Neuronal stem cell (in vitro differentiated cells): ENCODE measurements at regions not wholly inside any gene's neighbourhood (a gene's known extent, or its start where the extent isn't known, plus 50 kb on each side); places are given as distances from the start of the nearest gene placed in this dataset.
"Not testable (repeated sequence)": the region's sequence is repeated elsewhere in the genome, so short reads cannot be mapped to it uniquely, and the experiment has no call there.

ENCODE experiments used
- DNase-seq: peaks from one replicate; pipeline ENCODE4 v3.0.0-alpha.2; 2013; ENCODE audit warnings: low spot score
- H2AFZ ChIP-seq: one replicate; pipeline ENCODE4 v1.6.1; 2013; ENCODE audit warnings: mild to moderate bottlenecking, low read length, inconsistent platforms
- H2AK5ac ChIP-seq: 2 replicates; pipeline ENCODE4 v1.6.1; 2013; ENCODE audit warnings: low read depth, mild to moderate bottlenecking, inconsistent platforms, low read length, moderate library complexity, mixed read lengths
- H2BK120ac ChIP-seq: 2 replicates; pipeline ENCODE4 v1.6.1; 2013; ENCODE audit warnings: low read depth, mild to moderate bottlenecking, inconsistent platforms, low read length, moderate library complexity, mixed read lengths
- H2BK12ac ChIP-seq: one replicate; pipeline ENCODE4 v1.6.1; 2013; ENCODE audit warnings: low read length, inconsistent platforms
- H2BK15ac ChIP-seq: 2 replicates; pipeline ENCODE4 v1.6.1; 2013; ENCODE audit warnings: mild to moderate bottlenecking, low read length, inconsistent platforms, mixed read lengths
- H2BK5ac ChIP-seq: one replicate; pipeline ENCODE4 v1.6.1; 2013; ENCODE audit warnings: inconsistent platforms, mild to moderate bottlenecking, low read length, moderate library complexity
- H3K14ac ChIP-seq: one replicate; pipeline ENCODE4 v1.6.1; 2013; ENCODE audit warnings: low read length, inconsistent platforms
- H3K18ac ChIP-seq: 2 replicates; pipeline ENCODE4 v1.6.1; 2013; ENCODE audit warnings: low read length, inconsistent platforms
- H3K23ac ChIP-seq: 2 replicates; pipeline ENCODE4 v1.6.1; 2013; ENCODE audit warnings: low read depth, mild to moderate bottlenecking, mixed read lengths, low read length, inconsistent platforms; ENCODE audit not compliant: poor library complexity
- H3K27ac ChIP-seq: replicated peaks from 3 replicates; pipeline ENCODE4 v1.5.1; 2013; ENCODE audit warnings: low read length, inconsistent platforms
- H3K27me3 ChIP-seq, 3 experiments: 2 replicates each; pipeline ENCODE4 v1.6.1; 2013; ENCODE audit warnings: low read length in 3 of 3, mild to moderate bottlenecking in 2 of 3, inconsistent platforms in 1 of 3, low read depth in 1 of 3, mixed read lengths in 1 of 3, moderate library complexity in 1 of 3; ENCODE audit not compliant: control insufficient read depth in 3 of 3, insufficient read depth in 3 of 3
- H3K36me3 ChIP-seq, 2 donors: replicated peaks in 1 of 2; 2 replicates each; pipeline ENCODE4 v1.6.1; 2013; ENCODE audit warnings: low read length in 2 of 2; ENCODE audit not compliant: control insufficient read depth in 2 of 2, insufficient read depth in 2 of 2
- H3K4ac ChIP-seq: 2 replicates; pipeline ENCODE4 v1.6.1; 2013; ENCODE audit warnings: inconsistent platforms, mild to moderate bottlenecking, low read length, moderate library complexity
- H3K4me1 ChIP-seq, 2 donors: 1 replicate in 1 of 2; 2 replicates in 1 of 2; pipeline ENCODE4 v1.6.1; 2013; ENCODE audit warnings: low read length in 2 of 2, low read depth in 1 of 2; ENCODE audit not compliant: control insufficient read depth in 2 of 2, insufficient read depth in 1 of 2
- H3K4me2 ChIP-seq: one replicate; pipeline ENCODE4 v1.6.1; 2013; ENCODE audit warnings: mild to moderate bottlenecking, low read length, inconsistent platforms; ENCODE audit not compliant: insufficient read depth, poor library complexity, severe bottlenecking
- H3K4me3 ChIP-seq, 2 donors: 2 replicates each; pipeline ENCODE4 v1.5.1; 2013; ENCODE audit warnings: low read length in 2 of 2, mild to moderate bottlenecking in 2 of 2, inconsistent platforms in 1 of 2, moderate library complexity in 1 of 2
- H3K79me1 ChIP-seq: one replicate; pipeline ENCODE4 v1.6.1; 2013; ENCODE audit warnings: low read depth, mild to moderate bottlenecking, inconsistent platforms, low read length, moderate library complexity
- H3K9ac ChIP-seq: one replicate; pipeline ENCODE4 v1.6.1; 2013; ENCODE audit warnings: mild to moderate bottlenecking, low read depth, low read length, inconsistent platforms; ENCODE audit not compliant: poor library complexity
- H3K9me3 ChIP-seq, 2 donors: replicated peaks in 1 of 2; 2 replicates each; pipeline versions ENCODE3 to v1.6.1; 2013; ENCODE audit warnings: low read length in 2 of 2, mild to moderate bottlenecking in 2 of 2, inconsistent platforms in 1 of 2, low read depth in 1 of 2, mixed read lengths in 1 of 2, moderate library complexity in 1 of 2; ENCODE audit not compliant: control insufficient read depth in 2 of 2, insufficient read depth in 1 of 2
- H4K8ac ChIP-seq: one replicate; pipeline ENCODE4 v1.6.1; 2013; ENCODE audit warnings: low read depth, mild to moderate bottlenecking, inconsistent platforms, low read length, moderate library complexity
- H4K91ac ChIP-seq: one replicate; pipeline ENCODE4 v1.6.1; 2013; ENCODE audit warnings: low read length, low read depth, mild to moderate bottlenecking, inconsistent platforms; ENCODE audit not compliant: poor library complexity
- WGBS, 2 donors: extraction: QIAGEN DNeasy Blood & Tissue Kit; methylation state at CpG; one replicate each; pipeline ENCODE4 v1.1.7; 2013; ENCODE audit warnings: missing lambda C conversion rate in 2 of 2, mixed read lengths in 1 of 2; ENCODE audit not compliant: insufficient read length in 2 of 2, insufficient replicate concordance in 1 of 2; ENCODE audit errors: extremely low coverage in 2 of 2; 5-methylcytosine and 5-hydroxymethylcytosine counted together

DNA sequence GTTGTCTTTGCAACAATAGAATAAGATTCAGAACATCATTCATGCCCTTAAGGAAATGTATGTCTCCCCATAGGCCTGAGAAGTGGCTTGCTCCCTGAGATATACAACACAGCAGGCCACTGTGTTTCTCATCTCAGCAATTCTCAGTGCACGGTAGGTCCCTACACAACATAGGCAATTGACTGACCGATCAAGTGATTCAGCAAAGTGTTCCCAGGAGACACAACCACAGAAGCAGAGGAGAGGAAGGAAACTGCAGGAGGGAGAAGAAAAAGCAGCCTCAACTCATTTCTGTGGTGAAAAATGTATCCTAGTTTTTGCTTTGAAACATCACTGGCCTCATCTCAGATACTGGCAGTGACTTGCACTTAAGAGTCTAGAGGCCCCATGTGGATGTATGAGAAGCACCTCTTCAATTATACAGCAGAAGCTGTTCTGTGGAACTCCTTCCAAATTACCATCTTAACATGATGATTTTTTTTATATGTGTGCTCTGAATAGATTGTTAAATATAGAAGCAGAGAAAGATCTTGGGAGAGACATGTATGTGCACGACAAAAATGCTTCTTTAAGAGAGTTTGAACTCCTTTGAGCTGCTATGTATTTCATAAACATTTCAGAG is 306.8 kb downstream of the XPNPEP1 start:
- no peak overlapping the region for H2BK120ac ChIP-seq
- no peak overlapping the region for H3K4me3 ChIP-seq
- H3K9me3 ChIP-seq, result no peaks in the 10 kb centered on the region
- no peak overlapping the region for H3K9ac ChIP-seq
- DNase-seq, result no peak
- H3K27ac ChIP-seq, result no peak overlapping the region
- no peak overlapping the region for H3K4me2 ChIP-seq
- no peak overlapping the region for H4K91ac ChIP-seq
- no peaks in the 10 kb centered on the region for H3K79me1 ChIP-seq
- H2AFZ ChIP-seq, result no peak overlapping the region
- no peak overlapping the region for H2BK15ac ChIP-seq
- H4K8ac ChIP-seq, result no peak overlapping the region
- no peaks in the 10 kb centered on the region for H3K27me3 ChIP-seq
- no peak overlapping the region for H2BK5ac ChIP-seq
- no peak overlapping the region for H3K14ac ChIP-seq
- no peak overlapping the region for H3K23ac ChIP-seq
- no peak overlapping the region for H2AK5ac ChIP-seq
- no peaks in the 10 kb centered on the region for H3K36me3 ChIP-seq
- H3K4me1 ChIP-seq, result no peaks in the 10 kb centered on the region
- WGBS, 2 donors, result no CpG with 5 or more reads among the region's 3 CpGs
- no peak overlapping the region for H3K18ac ChIP-seq
- no peak overlapping the region for H2BK12ac ChIP-seq
- no peak overlapping the region for H3K4ac ChIP-seq

DNA sequence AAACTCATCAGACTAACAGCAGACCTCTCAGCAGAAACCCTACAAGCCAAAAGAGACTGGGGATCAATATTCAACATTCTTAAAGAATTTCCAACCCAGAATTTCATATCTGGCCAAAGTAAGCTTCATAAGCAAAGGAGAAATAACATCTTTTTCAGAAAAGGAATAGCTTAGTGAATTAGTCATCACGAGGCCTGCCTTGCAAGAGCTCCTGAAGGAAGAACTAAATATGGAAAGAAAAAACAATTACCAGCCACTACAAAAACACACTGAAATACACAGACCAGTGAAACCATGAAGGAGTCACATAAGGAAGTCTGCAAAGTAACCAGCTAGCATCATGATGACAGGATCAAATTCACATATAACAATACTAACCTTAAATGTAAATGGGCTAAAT is 328.0 kb downstream of the XPNPEP1 start:
- H3K27ac ChIP-seq, result not testable (repeated sequence)
- no CpG with 5 or more reads among the region's 1 CpG for whole genome bisulfite sequencing, 2 donors

DNA sequence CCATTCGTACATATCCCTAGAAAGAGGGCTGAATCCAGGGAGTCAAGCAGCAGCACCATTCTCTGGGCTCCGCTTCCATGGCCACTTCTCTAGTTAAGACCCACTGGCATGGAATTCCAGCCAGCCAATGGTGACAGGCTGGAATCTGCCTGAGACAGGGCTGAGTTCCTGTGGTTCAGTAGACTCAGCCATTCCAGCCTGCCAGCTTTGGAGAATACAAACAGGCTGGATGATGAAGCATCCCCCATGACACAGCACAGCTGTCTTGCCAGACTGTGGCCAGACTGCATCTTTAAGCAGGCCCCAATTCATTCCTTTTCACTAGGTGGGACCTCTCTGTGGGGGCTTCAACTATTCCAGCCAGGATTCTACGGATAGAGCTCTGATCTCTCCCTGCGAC is 329.6 kb downstream of the XPNPEP1 start:
- Histone ChIP-seq H3K4ac (no peak overlapping the region), H3K18ac (peak overlapping the region; percentile 34), H3K14ac (peak overlapping the region; percentile 25), H2BK5ac (no peak overlapping the region), H2AFZ (no peak overlapping the region), H3K4me3 (no peak overlapping the region), H3K4me2 (no peak overlapping the region), H3K36me3 (no peaks in the 10 kb centered on the region), H3K27ac (no peak overlapping the region), H3K9ac (no peak overlapping the region), H2BK120ac (no peak overlapping the region), H2BK12ac (no peak overlapping the region), H4K91ac (no peak overlapping the region), H3K27me3 (no peaks in the 10 kb centered on the region), H3K4me1 (peaks cover 0 to 3% of the 10 kb centered on the region in 2 donors), H3K79me1 (no peaks in the 10 kb centered on the region), H4K8ac (no peak overlapping the region), H3K9me3 (no peaks in the 10 kb centered on the region), H3K23ac (no peak overlapping the region), H2AK5ac (no peak overlapping the region), H2BK15ac (peak overlapping the region; percentile 62)
- no peak for DNase-seq
- WGBS, 2 donors, result no CpG with 5 or more reads among the region's 4 CpGs

More for the DNA sequence above, 328.0 kb downstream of the XPNPEP1 start:
- H3K36me3 ChIP-seq, H2AK5ac ChIP-seq, H2AFZ ChIP-seq, H3K23ac ChIP-seq, H2BK120ac ChIP-seq, H2BK12ac ChIP-seq, H3K14ac ChIP-seq, H3K4me2 ChIP-seq, H2BK5ac ChIP-seq, H3K9me3 ChIP-seq, H3K18ac ChIP-seq, H4K91ac ChIP-seq, H4K8ac ChIP-seq, DNase-seq, H3K9ac ChIP-seq, H3K4ac ChIP-seq, H2BK15ac ChIP-seq, H3K27me3 ChIP-seq, H3K4me1 ChIP-seq, H3K4me3 ChIP-seq, H3K79me1 ChIP-seq: not testable (repeated sequence)

DNA sequence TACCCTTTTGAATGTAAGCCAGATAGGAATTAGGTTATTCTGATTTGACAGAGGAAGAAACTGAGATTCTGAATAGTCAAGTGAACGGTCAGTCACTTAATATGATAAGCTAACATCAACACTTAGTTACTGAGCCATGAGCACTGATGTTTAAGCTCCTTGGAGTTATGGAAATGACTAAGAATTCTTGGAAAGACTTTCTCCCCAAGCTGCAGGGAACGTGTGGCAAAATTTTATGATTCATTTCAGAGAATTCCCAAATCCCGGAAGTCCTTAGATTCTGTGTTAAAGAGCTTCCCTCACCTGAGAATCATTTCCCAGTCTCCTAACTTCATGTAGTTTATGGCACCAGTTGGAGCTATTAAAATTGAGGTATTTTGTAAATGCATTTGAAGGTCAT is 330.9 kb downstream of the XPNPEP1 start:
- no peaks in the 10 kb centered on the region for H3K36me3 ChIP-seq
- H3K23ac ChIP-seq, result no peak overlapping the region
- H3K9me3 ChIP-seq, result no peaks in the 10 kb centered on the region
- H3K4me3 ChIP-seq, result no peak overlapping the region
- H4K8ac ChIP-seq, result no peak overlapping the region
- DNase-seq, result no peak
- no peak overlapping the region for H2BK15ac ChIP-seq
- no CpG with 5 or more reads among the region's 3 CpGs for WGBS, 2 donors
- H3K9ac ChIP-seq, result no peak overlapping the region
- H3K27me3 ChIP-seq, result no peaks in the 10 kb centered on the region
- no peak overlapping the region for H3K4ac ChIP-seq
- H2BK120ac ChIP-seq, result no peak overlapping the region
- no peaks in the 10 kb centered on the region for H3K79me1 ChIP-seq
- no peak overlapping the region for H2AFZ ChIP-seq
- H3K4me2 ChIP-seq, result no peak overlapping the region
- H3K14ac ChIP-seq, result no peak overlapping the region
- no peak overlapping the region for H3K27ac ChIP-seq
- no peak overlapping the region for H2AK5ac ChIP-seq
- no peak overlapping the region for H2BK12ac ChIP-seq
- H4K91ac ChIP-seq, result no peak overlapping the region
- H2BK5ac ChIP-seq, result no peak overlapping the region
- H3K18ac ChIP-seq, result no peak overlapping the region
- H3K4me1 ChIP-seq, result peaks cover 5% of the 10 kb centered on the region in 2 donors
